ENCODE measurements at regions not wholly inside any gene's neighbourhood (a gene's known extent, or its start where the extent isn't known, plus 50 kb on each side); places are given as distances from the start of the nearest gene placed in this dataset.

DNA sequence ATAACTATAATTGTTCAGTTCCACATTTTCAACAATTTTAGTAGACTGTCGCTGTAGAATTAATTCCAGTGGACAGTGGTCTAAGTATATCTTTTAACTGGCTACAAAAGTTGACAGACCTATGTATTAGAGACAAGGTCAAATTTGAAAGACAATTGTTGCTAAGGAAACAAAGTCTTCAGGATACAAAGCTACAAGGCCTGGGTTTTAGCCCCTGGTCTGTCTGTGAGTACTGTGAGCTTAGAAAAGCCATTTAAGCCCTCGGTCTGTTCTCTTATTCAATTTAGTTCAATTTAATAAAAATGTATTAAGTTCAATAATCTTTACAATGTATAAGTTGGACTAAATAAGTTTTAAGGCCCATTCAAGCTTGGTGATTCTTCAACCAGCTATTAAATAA lies 352.5 kb downstream of the HDGFL1 start:
- Histone ChIP-seq H3K27ac (ENCODE audit: low read length) (peak overlapping the region; percentile 62), H3K36me3 (ENCODE audit: control insufficient read depth, low read depth, low read length) (no peaks in the 10 kb centered on the region), H3K27me3 (ENCODE audit: control insufficient read depth, insufficient read depth, low read length) (no peaks in the 10 kb centered on the region), H3K4me1 (ENCODE audit: control insufficient read depth, low read depth, low read length) (peaks cover 46% of the 10 kb centered on the region), H3K4me3 (ENCODE audit: low read length) (peak overlapping the region; percentile 25), H3K9ac (ENCODE audit: low read length) (peak overlapping the region; percentile 58), H3K9me3 (ENCODE audit: control insufficient read depth, low read depth, low read length) (no peaks in the 10 kb centered on the region)

DNA sequence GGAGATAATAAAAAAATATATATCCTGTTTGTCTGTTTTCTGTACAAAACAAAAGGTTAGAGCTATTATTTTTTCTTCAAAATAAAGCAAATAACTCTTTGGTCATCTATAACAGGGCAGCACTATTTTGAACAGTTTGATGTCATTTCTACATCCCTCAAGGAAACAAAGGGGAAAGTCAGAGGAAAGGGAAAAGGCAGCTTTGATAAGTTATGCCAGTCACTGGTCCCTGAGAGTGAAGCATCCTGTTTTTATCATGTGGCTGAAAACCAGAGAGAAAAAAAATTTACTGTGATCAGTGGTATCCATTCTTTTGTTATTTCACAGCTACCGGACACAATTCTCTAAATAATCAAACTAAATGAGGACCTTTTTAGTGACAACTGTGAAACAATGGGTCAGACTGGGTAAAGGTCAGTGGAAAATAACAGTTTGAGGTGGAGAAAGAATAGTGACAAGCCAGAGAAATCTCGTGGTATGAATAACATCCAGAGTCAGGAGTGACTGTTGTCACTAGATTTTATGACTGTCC lies 356.0 kb downstream of the HDGFL1 start:
- H3K36me3 ChIP-seq (ENCODE audit: control insufficient read depth, low read depth, low read length): no peaks in the 10 kb centered on the region
- H3K4me1 ChIP-seq (ENCODE audit: control insufficient read depth, low read depth, low read length): peaks cover 34% of the 10 kb centered on the region
- no peaks in the 10 kb centered on the region for H3K27me3 ChIP-seq (ENCODE audit: control insufficient read depth, insufficient read depth, low read length)
- H3K4me3 ChIP-seq (ENCODE audit: low read length): no peak overlapping the region
- no peaks in the 10 kb centered on the region for H3K9me3 ChIP-seq (ENCODE audit: control insufficient read depth, low read depth, low read length)
- no peak overlapping the region for H3K9ac ChIP-seq (ENCODE audit: low read length)
- H3K27ac ChIP-seq (ENCODE audit: low read length): no peak overlapping the region

GRCh38 chr6:22925920-22926789 lies 356.8 kb downstream of the HDGFL1 start:
- H3K9me3 ChIP-seq (ENCODE audit: control insufficient read depth, low read depth, low read length): no peaks in the 10 kb centered on the region
- H3K36me3 ChIP-seq (ENCODE audit: control insufficient read depth, low read depth, low read length): no peaks in the 10 kb centered on the region
- no peaks in the 10 kb centered on the region for H3K27me3 ChIP-seq (ENCODE audit: control insufficient read depth, insufficient read depth, low read length)
- no peak overlapping the region for H3K27ac ChIP-seq (ENCODE audit: low read length)
- no peak overlapping the region for H3K4me3 ChIP-seq (ENCODE audit: low read length)
- no peak overlapping the region for H3K9ac ChIP-seq (ENCODE audit: low read length)
- peaks cover 30% of the 10 kb centered on the region for H3K4me1 ChIP-seq (ENCODE audit: control insufficient read depth, low read depth, low read length)

DNA sequence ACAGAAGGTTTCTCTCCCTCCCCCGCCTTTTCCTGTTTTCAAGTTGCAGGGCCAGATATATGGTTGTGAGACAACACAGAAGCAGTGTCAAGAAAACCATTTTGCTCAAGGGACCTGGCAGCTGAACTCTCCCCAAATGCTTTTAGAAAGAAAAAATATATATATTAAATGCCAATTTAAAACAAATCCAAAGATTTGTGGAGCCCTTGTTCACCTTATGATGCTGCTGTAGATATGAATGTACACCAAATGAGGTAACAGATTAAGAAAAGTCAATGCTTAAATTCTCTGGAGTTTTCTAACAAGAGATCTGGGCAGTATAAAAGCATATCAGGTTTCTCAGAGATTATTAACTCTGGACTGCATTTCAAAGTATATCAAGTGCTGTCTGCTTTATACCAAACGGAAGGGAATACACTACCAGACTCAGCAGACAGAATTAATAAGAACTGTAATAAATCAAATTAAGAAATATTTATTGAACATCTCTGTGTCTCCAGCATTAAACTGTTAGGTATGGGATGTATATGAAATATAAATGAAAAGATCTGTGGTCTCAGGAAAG lies 357.5 kb downstream of the HDGFL1 start:
- no peak overlapping the region for H3K9ac ChIP-seq (ENCODE audit: low read length)
- H3K4me3 ChIP-seq (ENCODE audit: low read length): no peak overlapping the region
- no peaks in the 10 kb centered on the region for H3K9me3 ChIP-seq (ENCODE audit: control insufficient read depth, low read depth, low read length)
- no peaks in the 10 kb centered on the region for H3K36me3 ChIP-seq (ENCODE audit: control insufficient read depth, low read depth, low read length)
- H3K27ac ChIP-seq (ENCODE audit: low read length): no peak overlapping the region
- H3K4me1 ChIP-seq (ENCODE audit: control insufficient read depth, low read depth, low read length): peaks cover 23% of the 10 kb centered on the region
- no peaks in the 10 kb centered on the region for H3K27me3 ChIP-seq (ENCODE audit: control insufficient read depth, insufficient read depth, low read length)

DNA sequence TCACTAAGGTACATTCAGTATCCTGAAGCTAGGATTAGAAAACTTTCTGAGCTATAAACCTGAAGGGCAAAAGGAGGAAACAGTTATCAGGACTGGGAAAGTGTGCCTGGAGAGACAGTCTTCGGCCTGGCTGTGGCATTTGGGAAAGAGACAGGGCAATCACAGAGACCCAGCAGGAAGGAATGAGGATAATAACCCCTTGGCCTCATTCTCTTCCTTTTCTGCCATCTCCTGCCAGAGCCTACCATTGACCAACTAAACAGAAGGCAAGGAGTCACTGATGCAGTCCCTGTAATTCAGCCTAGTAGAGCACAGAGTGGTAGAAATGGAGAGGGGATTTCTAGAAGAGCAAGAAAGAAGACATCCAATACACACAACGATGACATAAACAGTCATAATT lies 359.4 kb downstream of the HDGFL1 start:
- H3K27me3 ChIP-seq (ENCODE audit: control insufficient read depth, insufficient read depth, low read length): no peaks in the 10 kb centered on the region
- no peak overlapping the region for H3K27ac ChIP-seq (ENCODE audit: low read length)

DNA sequence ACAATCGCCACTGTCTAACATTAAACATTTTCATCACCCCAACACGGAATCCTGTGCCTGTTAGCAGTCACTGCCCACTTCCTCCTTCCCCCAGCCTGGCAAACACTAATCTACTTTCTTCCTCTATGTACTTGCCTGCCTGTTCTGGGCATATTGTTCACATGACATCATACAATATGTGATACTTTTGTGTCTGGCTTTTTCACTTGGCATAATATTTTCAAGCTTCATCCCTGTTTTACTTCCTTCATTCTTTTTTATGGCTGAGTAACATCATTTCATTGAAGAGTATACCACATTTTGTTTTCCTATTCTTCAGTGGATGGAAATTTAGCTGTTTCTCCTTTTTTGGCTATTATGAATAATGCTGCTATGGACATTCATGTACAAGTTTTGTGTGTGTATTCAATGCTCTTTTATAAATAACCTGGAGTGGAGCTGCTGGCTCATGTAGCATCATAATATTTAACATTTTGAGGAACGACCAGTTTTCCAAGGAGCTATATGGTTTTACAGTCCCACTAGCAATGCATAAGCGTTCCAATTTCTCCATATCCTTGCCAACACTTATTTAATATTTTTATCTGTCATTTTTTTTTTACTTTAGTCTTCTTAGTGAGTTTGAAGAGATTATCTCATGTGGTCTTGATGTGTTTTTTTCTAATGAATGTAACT lies 360.1 kb downstream of the HDGFL1 start:
- Histone ChIP-seq H3K36me3 (ENCODE audit: control insufficient read depth, low read depth, low read length) (no peaks in the 10 kb centered on the region), H3K9me3 (ENCODE audit: control insufficient read depth, low read depth, low read length) (no peaks in the 10 kb centered on the region), H3K27me3 (ENCODE audit: control insufficient read depth, insufficient read depth, low read length) (no peaks in the 10 kb centered on the region), H3K9ac (ENCODE audit: low read length) (no peak overlapping the region), H3K4me1 (ENCODE audit: control insufficient read depth, low read depth, low read length) (peaks cover 5% of the 10 kb centered on the region), H3K27ac (ENCODE audit: low read length) (no peak overlapping the region), H3K4me3 (ENCODE audit: low read length) (no peak overlapping the region)

More for the DNA sequence above, 359.4 kb downstream of the HDGFL1 start:
- no peaks in the 10 kb centered on the region for H3K36me3 ChIP-seq (ENCODE audit: control insufficient read depth, low read depth, low read length)
- no peaks in the 10 kb centered on the region for H3K9me3 ChIP-seq (ENCODE audit: control insufficient read depth, low read depth, low read length)
- H3K4me1 ChIP-seq (ENCODE audit: control insufficient read depth, low read depth, low read length): peaks cover 6% of the 10 kb centered on the region
- no peak overlapping the region for H3K4me3 ChIP-seq (ENCODE audit: low read length)
- H3K9ac ChIP-seq (ENCODE audit: low read length): no peak overlapping the region

GRCh38 chr6:22940581-22941290 lies 371.4 kb downstream of the HDGFL1 start:
- H3K9me3 ChIP-seq (ENCODE audit: control insufficient read depth, low read depth, low read length): no peaks in the 10 kb centered on the region
- H3K4me1 ChIP-seq (ENCODE audit: control insufficient read depth, low read depth, low read length): no peaks in the 10 kb centered on the region
- H3K9ac ChIP-seq (ENCODE audit: low read length): no peak overlapping the region
- no peak overlapping the region for H3K27ac ChIP-seq (ENCODE audit: low read length)
- no peaks in the 10 kb centered on the region for H3K27me3 ChIP-seq (ENCODE audit: control insufficient read depth, insufficient read depth, low read length)
- no peak overlapping the region for H3K4me3 ChIP-seq (ENCODE audit: low read length)
- H3K36me3 ChIP-seq (ENCODE audit: control insufficient read depth, low read depth, low read length): no peaks in the 10 kb centered on the region

- H3K36me3 ChIP-seq (ENCODE audit: control insufficient read depth, low read depth, low read length): no peaks in the 10 kb centered on the region
- no peaks in the 10 kb centered on the region for H3K9me3 ChIP-seq (ENCODE audit: control insufficient read depth, low read depth, low read length)
- H3K4me1 ChIP-seq (ENCODE audit: control insufficient read depth, low read depth, low read length): no peaks in the 10 kb centered on the region
- H3K27ac ChIP-seq (ENCODE audit: low read length): no peak overlapping the region
- no peak overlapping the region for H3K9ac ChIP-seq (ENCODE audit: low read length)
- no peaks in the 10 kb centered on the region for H3K27me3 ChIP-seq (ENCODE audit: control insufficient read depth, insufficient read depth, low read length)
- H3K4me3 ChIP-seq (ENCODE audit: low read length): no peak overlapping the region
Measured at GRCh38 chr6:22942403-22942802, 373.0 kb downstream of the HDGFL1 start.

DNA sequence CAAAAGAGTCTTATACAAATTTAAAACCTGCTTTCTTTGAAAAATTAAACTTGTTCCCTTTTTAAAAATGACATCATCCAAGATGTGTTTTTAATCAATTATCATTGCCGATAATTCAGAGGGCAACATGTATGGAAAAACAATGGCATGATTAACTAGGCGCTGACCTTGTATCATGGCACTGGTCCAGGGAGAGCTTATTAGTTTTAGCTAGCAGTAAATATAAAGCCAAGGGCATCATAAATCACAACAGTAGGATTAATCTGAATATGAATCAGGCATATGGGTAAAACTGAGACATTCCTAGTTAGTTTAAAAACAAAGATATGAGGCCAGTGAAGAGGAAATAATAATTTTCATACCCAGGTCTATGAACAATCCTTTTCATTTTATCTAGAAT lies 374.0 kb downstream of the HDGFL1 start:
- Histone ChIP-seq H3K9me3 (ENCODE audit: control insufficient read depth, low read depth, low read length) (no peaks in the 10 kb centered on the region), H3K4me3 (ENCODE audit: low read length) (no peak overlapping the region), H3K4me1 (ENCODE audit: control insufficient read depth, low read depth, low read length) (no peaks in the 10 kb centered on the region), H3K27ac (ENCODE audit: low read length) (no peak overlapping the region), H3K36me3 (ENCODE audit: control insufficient read depth, low read depth, low read length) (no peaks in the 10 kb centered on the region), H3K9ac (ENCODE audit: low read length) (no peak overlapping the region), H3K27me3 (ENCODE audit: control insufficient read depth, insufficient read depth, low read length) (no peaks in the 10 kb centered on the region)

GRCh38 chr6:22949967-22950366 lies 380.6 kb downstream of the HDGFL1 start:
- H3K27me3 ChIP-seq (ENCODE audit: control insufficient read depth, insufficient read depth, low read length): no peaks in the 10 kb centered on the region
- H3K27ac ChIP-seq (ENCODE audit: low read length): no peak overlapping the region
- no peaks in the 10 kb centered on the region for H3K4me1 ChIP-seq (ENCODE audit: control insufficient read depth, low read depth, low read length)
- no peak overlapping the region for H3K9ac ChIP-seq (ENCODE audit: low read length)
- H3K9me3 ChIP-seq (ENCODE audit: control insufficient read depth, low read depth, low read length): no peaks in the 10 kb centered on the region
- no peak overlapping the region for H3K4me3 ChIP-seq (ENCODE audit: low read length)
- H3K36me3 ChIP-seq (ENCODE audit: control insufficient read depth, low read depth, low read length): no peaks in the 10 kb centered on the region

- Histone ChIP-seq H3K27me3 (ENCODE audit: control insufficient read depth, insufficient read depth, low read length) (no peaks in the 10 kb centered on the region), H3K4me1 (ENCODE audit: control insufficient read depth, low read depth, low read length) (peaks cover 4% of the 10 kb centered on the region), H3K36me3 (ENCODE audit: control insufficient read depth, low read depth, low read length) (no peaks in the 10 kb centered on the region), H3K9me3 (ENCODE audit: control insufficient read depth, low read depth, low read length) (no peaks in the 10 kb centered on the region), H3K9ac (ENCODE audit: low read length) (no peak overlapping the region), H3K27ac (ENCODE audit: low read length) (no peak overlapping the region), H3K4me3 (ENCODE audit: low read length) (no peak overlapping the region)
Measured at GRCh38 chr6:22952097-22952496, 382.7 kb downstream of the HDGFL1 start.
